ENCODE measurements at regions not wholly inside any gene's neighbourhood (a gene's known extent, or its start where the extent isn't known, plus 50 kb on each side); places are given as distances from the start of the nearest gene placed in this dataset.

- H3K36me3 Mint-ChIP-seq (ENCODE audit: low read depth) = peaks cover 8% of the 10 kb centered on the region
- no peaks in the 10 kb centered on the region for H3K9me3 Mint-ChIP-seq
- no peak overlapping the region for H3K27ac Mint-ChIP-seq
- H3K27me3 Mint-ChIP-seq = no peaks in the 10 kb centered on the region
- peaks cover 11% of the 10 kb centered on the region for H3K4me1 Mint-ChIP-seq (ENCODE audit: low read depth)
- H3K4me3 Mint-ChIP-seq = no peak overlapping the region
Observed at GRCh38 chr18:23387265-23387664, 65.8 kb upstream of the RIOK3 start.

DNA sequence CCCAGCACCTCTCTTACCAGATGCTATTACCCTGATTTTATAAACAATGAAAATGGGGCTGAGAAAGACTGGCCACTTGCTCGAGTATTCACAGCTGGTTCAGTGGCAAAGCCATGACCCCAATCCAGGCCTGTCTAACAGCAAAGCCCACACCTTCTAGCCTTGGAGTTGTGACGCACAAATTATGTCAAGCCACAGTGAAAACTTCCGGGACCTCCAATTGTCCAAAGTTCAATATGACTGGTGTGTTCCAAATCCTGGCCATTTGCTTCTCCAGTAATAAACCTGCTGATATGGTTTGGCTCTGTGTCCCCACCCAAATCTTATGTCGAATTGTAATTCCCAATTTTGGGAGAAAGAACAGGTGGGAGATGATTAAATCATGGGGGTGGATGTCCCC, 64.7 kb upstream of the RIOK3 start:
- H3K4me3 Mint-ChIP-seq = no peak overlapping the region
- H3K36me3 Mint-ChIP-seq (ENCODE audit: low read depth) = peaks cover 8% of the 10 kb centered on the region
- H3K27ac Mint-ChIP-seq = no peak overlapping the region
- H3K4me1 Mint-ChIP-seq (ENCODE audit: low read depth) = peaks cover 11% of the 10 kb centered on the region
- H3K9me3 Mint-ChIP-seq = no peaks in the 10 kb centered on the region
- no peaks in the 10 kb centered on the region for H3K27me3 Mint-ChIP-seq

- no peaks in the 10 kb centered on the region for H3K27me3 Mint-ChIP-seq
- no peaks in the 10 kb centered on the region for H3K4me1 Mint-ChIP-seq (ENCODE audit: low read depth)
- H3K4me3 Mint-ChIP-seq = no peak overlapping the region
- no peak overlapping the region for H3K27ac Mint-ChIP-seq
- H3K36me3 Mint-ChIP-seq (ENCODE audit: low read depth) = peaks cover 21% of the 10 kb centered on the region
- H3K9me3 Mint-ChIP-seq = no peaks in the 10 kb centered on the region
Observed at GRCh38 chr18:23391156-23391555, 61.9 kb upstream of the RIOK3 start.

GRCh38 chr18:23397907-23398306, 55.2 kb upstream of the RIOK3 start:
- no peaks in the 10 kb centered on the region for H3K9me3 Mint-ChIP-seq
- no peaks in the 10 kb centered on the region for H3K27me3 Mint-ChIP-seq
- H3K27ac Mint-ChIP-seq = no peak overlapping the region
- H3K36me3 Mint-ChIP-seq (ENCODE audit: low read depth) = peaks cover 23% of the 10 kb centered on the region
- peaks cover 17% of the 10 kb centered on the region for H3K4me1 Mint-ChIP-seq (ENCODE audit: low read depth)
- no peak overlapping the region for H3K4me3 Mint-ChIP-seq

DNA sequence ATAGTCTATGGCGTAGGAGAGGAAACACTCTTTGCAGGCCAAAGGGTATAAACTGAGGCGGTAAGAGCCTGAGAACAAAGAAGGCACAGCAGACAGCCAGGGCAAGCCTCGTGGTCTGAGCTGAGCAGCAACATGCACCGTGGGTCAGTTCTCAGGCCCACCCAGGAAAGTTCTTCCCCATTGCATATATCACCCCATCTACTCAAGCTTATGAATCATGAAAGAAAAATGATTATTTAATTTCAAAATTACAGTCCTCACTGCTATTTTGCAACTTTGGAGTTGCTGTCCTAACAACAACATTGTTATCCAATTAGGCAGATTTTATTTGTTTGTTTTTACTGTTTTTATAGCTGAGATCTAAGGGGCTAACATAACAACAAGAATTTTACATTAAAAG, 54.7 kb upstream of the RIOK3 start:
- Mint-ChIP-seq H3K27me3 (no peaks in the 10 kb centered on the region), H3K4me1 (ENCODE audit: low read depth) (peaks cover 17% of the 10 kb centered on the region), H3K27ac (no peak overlapping the region), H3K4me3 (no peak overlapping the region), H3K9me3 (no peaks in the 10 kb centered on the region), H3K36me3 (ENCODE audit: low read depth) (peaks cover 27% of the 10 kb centered on the region)

DNA sequence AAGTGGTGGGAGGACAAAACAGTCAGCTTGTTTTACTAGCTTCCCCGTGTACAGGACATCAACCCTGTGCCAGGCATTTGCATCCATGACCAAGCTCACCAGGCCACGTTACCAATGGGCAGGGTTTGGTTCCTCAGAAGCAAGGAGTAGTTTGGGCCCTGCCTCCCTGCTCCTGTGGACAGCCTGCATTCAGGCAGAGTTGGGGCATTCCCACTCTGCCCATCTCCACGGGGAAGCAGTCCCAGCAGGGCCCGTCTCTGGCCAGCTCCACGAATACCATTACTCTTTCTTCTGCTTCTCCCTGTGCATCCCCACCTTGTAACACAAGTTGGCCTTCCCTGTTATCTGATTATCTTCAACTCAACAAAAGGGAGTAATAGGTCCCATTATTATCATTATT, 54.0 kb upstream of the RIOK3 start:
- H3K36me3 Mint-ChIP-seq (ENCODE audit: low read depth) = peaks cover 27% of the 10 kb centered on the region
- no peak overlapping the region for H3K4me3 Mint-ChIP-seq
- no peak overlapping the region for H3K27ac Mint-ChIP-seq

DNA sequence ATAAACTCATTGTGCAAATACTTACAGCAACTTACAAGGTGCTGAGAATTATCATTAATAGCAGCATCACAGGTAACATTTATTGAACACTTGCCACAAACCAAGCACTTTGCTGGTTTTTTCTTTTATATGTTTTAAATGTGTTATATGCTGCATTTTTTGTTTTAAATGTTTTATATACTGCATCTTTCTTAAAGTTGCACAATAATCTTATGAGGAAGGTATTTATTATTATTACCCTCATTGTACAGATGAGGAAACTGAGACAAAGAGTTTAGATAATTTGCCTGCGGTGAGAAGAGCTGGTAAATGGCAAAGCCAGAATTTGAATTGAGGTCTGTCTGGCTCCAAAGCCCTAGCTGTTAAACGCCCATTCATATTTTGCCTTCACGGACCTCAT, 52.2 kb upstream of the RIOK3 start:
- Mint-ChIP-seq H3K9me3 (no peaks in the 10 kb centered on the region), H3K4me3 (no peak overlapping the region), H3K4me1 (ENCODE audit: low read depth) (peaks cover 17% of the 10 kb centered on the region), H3K27ac (no peak overlapping the region), H3K36me3 (ENCODE audit: low read depth) (peaks cover 20% of the 10 kb centered on the region), H3K27me3 (no peaks in the 10 kb centered on the region)

More for the DNA sequence above, 54.0 kb upstream of the RIOK3 start:
- Mint-ChIP-seq H3K27me3 (no peaks in the 10 kb centered on the region), H3K4me1 (ENCODE audit: low read depth) (peaks cover 17% of the 10 kb centered on the region), H3K9me3 (no peaks in the 10 kb centered on the region)

DNA sequence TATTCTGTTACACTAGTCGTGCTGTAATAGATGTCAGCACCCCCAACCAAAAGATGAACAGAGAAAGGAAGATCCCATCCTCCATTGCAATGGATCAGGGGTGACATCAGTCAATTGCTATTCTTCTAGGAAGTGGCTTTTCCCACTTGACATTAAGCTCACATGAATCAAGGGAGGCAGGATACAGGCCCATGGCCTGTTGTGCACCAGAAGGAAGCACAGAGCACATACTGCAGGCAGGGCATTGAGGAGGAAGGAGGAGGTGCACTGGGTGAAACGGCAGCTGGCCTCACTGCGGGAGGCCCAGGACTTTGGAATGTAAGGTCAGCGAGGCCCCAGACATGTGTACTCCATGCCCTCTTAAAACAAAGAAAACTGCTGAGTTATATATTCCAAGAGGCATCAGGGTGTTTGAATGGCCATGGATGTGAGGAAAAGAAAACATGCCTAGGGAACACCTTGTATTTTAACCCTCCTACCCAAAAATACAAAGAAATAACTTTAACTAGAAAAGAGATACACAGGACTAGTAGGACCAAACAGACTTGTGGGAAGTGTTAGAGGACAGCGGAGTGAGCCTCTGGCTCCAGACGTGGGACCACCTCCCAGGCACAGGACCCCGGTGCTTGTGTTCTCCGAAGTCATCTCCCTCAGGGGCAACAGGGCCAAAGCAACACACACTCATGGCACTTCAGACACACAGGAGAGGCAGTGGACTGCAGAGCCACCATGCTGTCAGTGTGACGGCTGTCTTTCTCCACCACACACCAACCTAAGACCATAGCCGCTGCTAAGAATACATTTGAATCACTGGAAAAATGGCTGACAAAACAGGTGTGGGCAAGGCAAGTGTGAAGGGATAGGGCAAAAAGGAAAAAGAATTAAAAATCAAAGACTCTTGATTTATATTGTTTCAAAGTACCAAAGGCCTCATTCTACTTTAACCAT, 51.4 kb upstream of the RIOK3 start:
- H3K4me3 Mint-ChIP-seq = no peak overlapping the region
- no peaks in the 10 kb centered on the region for H3K9me3 Mint-ChIP-seq
- H3K27ac Mint-ChIP-seq = no peak overlapping the region
- no peaks in the 10 kb centered on the region for H3K27me3 Mint-ChIP-seq
- H3K36me3 Mint-ChIP-seq (ENCODE audit: low read depth) = peaks cover 15% of the 10 kb centered on the region
- H3K4me1 Mint-ChIP-seq (ENCODE audit: low read depth) = peaks cover 17% of the 10 kb centered on the region

All from stimulated activated naive CD8-positive, alpha-beta T cell treated with anti-CD3 and anti-CD28 coated beads, Interleukin-15, Interleukin-2, amounts not matched to agents 100 ng/mL and 50 ng/mL, for 24 hours (primary cell).